Lower leg skin (tissue), 3 donors: ENCODE measurements at regions not wholly inside any gene's neighbourhood (a gene's known extent, or its start where the extent isn't known, plus 50 kb on each side); places are given as distances from the start of the nearest gene placed in this dataset.

Experiments used
- POLR2A ChIP-seq, 2 donors: fragments of 450-650 bp; IDR thresholded peaks; one replicate each; pipeline ENCODE4 v1.6.1; 2016 to 2017; ENCODE audit warnings: antibody characterized with exemption in 2 of 2, mild to moderate bottlenecking in 1 of 2, moderate library complexity in 1 of 2
- TF ChIP-seq, protein P1 (sequence below), 3 donors: fragments of 450-650 bp; IDR thresholded peaks; one replicate each; pipeline ENCODE4 v1.5.1; 2016; ENCODE audit warnings: antibody characterized with exemption in 3 of 3, mild to moderate bottlenecking in 3 of 3, moderate library complexity in 2 of 3

GRCh38 chr2:14899621-14900414, 267.3 kb downstream of the LRATD1 start:
- no peak for TF ChIP-seq POLR2A (IDR thresholded peaks at IDR 0.05)
- TF ChIP-seq, protein P1, sequence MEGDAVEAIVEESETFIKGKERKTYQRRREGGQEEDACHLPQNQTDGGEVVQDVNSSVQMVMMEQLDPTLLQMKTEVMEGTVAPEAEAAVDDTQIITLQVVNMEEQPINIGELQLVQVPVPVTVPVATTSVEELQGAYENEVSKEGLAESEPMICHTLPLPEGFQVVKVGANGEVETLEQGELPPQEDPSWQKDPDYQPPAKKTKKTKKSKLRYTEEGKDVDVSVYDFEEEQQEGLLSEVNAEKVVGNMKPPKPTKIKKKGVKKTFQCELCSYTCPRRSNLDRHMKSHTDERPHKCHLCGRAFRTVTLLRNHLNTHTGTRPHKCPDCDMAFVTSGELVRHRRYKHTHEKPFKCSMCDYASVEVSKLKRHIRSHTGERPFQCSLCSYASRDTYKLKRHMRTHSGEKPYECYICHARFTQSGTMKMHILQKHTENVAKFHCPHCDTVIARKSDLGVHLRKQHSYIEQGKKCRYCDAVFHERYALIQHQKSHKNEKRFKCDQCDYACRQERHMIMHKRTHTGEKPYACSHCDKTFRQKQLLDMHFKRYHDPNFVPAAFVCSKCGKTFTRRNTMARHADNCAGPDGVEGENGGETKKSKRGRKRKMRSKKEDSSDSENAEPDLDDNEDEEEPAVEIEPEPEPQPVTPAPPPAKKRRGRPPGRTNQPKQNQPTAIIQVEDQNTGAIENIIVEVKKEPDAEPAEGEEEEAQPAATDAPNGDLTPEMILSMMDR (IDR thresholded peaks at IDR 0.05), result no peak
